ENCODE measurements at regions not wholly inside any gene's neighbourhood (a gene's known extent, or its start where the extent isn't known, plus 50 kb on each side); places are given as distances from the start of the nearest gene placed in this dataset.

GRCh38 chr3:76028774-76029173 is 243.4 kb upstream of the ZNF717 start:
- Histone ChIP-seq H4K20me1 (replicated peaks; ENCODE audit: control insufficient read depth, insufficient read depth, low read length) (no peaks in the 10 kb centered on the region), H3K79me2 (ENCODE audit: control insufficient read depth, insufficient read depth, low read length) (no peaks in the 10 kb centered on the region), H2AFZ (ENCODE audit: low read depth, low read length) (no peak overlapping the region), H3K27ac (ENCODE audit: extremely low read depth, low read depth, low read length) (no peak overlapping the region), H3K4me2 (ENCODE audit: insufficient read depth, low read length) (no peak overlapping the region), H3K36me3 (ENCODE audit: control insufficient read depth, insufficient read depth, low read length) (no peaks in the 10 kb centered on the region), H3K9me1 (ENCODE audit: control insufficient read depth, insufficient read depth, low read length) (no peaks in the 10 kb centered on the region), H3K9me3 (replicated peaks; ENCODE audit: control insufficient read depth, insufficient read depth, low read depth, low read length) (no peaks in the 10 kb centered on the region), H3K9ac (ENCODE audit: insufficient read depth in 1 of 2, low read depth in 2 of 2, low read length in 2 of 2) (no peak overlapping the region), H3K4me3 (no peak overlapping the region), H3K4me1 (replicated peaks in 1 of 2; ENCODE audit: control insufficient read depth in 2 of 2, insufficient read depth in 2 of 2, low read length in 2 of 2) (no peaks in the 10 kb centered on the region), H3K27me3 (ENCODE audit: control insufficient read depth in 2 of 2, insufficient read depth in 2 of 2, low read length in 2 of 2) (no peaks in the 10 kb centered on the region)
- CTCF ChIA-PET (ENCODE audit: low intra/inter-chr PET ratio), result no interaction called here
- BruUV-seq (replicated peaks), result no TSS peak
- intact Hi-C loops (cut with micrococcal nuclease) (no loop called here), in situ Hi-C loops (cut with MboI) (no loop called here)
- ATAC-seq (no peak), DNase-seq (ENCODE audit: extremely low read depth in 1 of 4, low spot score in 3 of 4) (no peak), FAIRE-seq (no peak)
- POLR2A ChIA-PET, result no interaction called here
- TF ChIP-seq NR4A1 (CRISPR knock-in tag; IDR thresholded peaks at IDR 0.05) (no peak), NR4A1 (tag; IDR thresholded peaks at IDR 0.05) (no peak), RFX5 (IDR thresholded peaks at IDR 0.05; ENCODE audit: low read depth, low read length) (no peak), JUND (IDR thresholded peaks at IDR 0.05; ENCODE audit: borderline replicate concordance, low read depth, low read length) (no peak), JUND (tag; IDR thresholded peaks at IDR 0.05; ENCODE audit: borderline replicate concordance, low read depth, low read length) (no peak), E4F1 (CRISPR knock-in tag; IDR thresholded peaks at IDR 0.05; ENCODE audit: borderline replicate concordance) (no peak), TGIF2 (CRISPR knock-in tag; IDR thresholded peaks at IDR 0.05) (no peak), SRSF3 (IDR thresholded peaks at IDR 0.05; ENCODE audit: insufficient read depth, low read length) (no peak), L3MBTL2 (IDR thresholded peaks at IDR 0.05) (no peak), MITF (IDR thresholded peaks at IDR 0.05) (no peak), TAF9B (IDR thresholded peaks at IDR 0.05; ENCODE audit: partially characterized antibody) (no peak), ZNF75A (CRISPR knock-in tag; IDR thresholded peaks at IDR 0.05) (no peak), ZNF436 (CRISPR knock-in tag; IDR thresholded peaks at IDR 0.05) (no peak), ZFP30 (CRISPR knock-in tag; IDR thresholded peaks at IDR 0.05; ENCODE audit: borderline replicate concordance) (no peak), SIN3A (IDR thresholded peaks at IDR 0.05; ENCODE audit: borderline replicate concordance in 2 of 2, control insufficient read depth in 1 of 2, low read depth in 2 of 2, low read length in 2 of 2) (no peak), TCF7L2 (IDR thresholded peaks at IDR 0.05; ENCODE audit: low read depth, low read length) (no peak), U2AF2 (optimal IDR thresholded peaks at IDR 0.05; ENCODE audit: low read depth, low read length) (no peak)

All from K562 (cell line).